Uterus (tissue), 3 donors: ENCODE measurements at regions not wholly inside any gene's neighbourhood (a gene's known extent, or its start where the extent isn't known, plus 50 kb on each side); places are given as distances from the start of the nearest gene placed in this dataset.

ENCODE experiments used
- DNase-seq, 2 donors: peaks; one replicate each; pipeline ENCODE4 v3.0.0-alpha.2; 2019 to 2020
- H3K27ac ChIP-seq, 2 donors: fragments of 200-600 bp; sonication (generic); 1 replicate in 1 of 2; 2 replicates in 1 of 2; pipeline ENCODE4 v1.5.1; 2016 to 2018
- H3K27me3 ChIP-seq, 2 donors: fragments of 200-600 bp; sonication (generic); one replicate each; pipeline ENCODE4 v1.5.1; 2018 to 2019; ENCODE audit warnings: control low read depth in 1 of 2
- H3K36me3 ChIP-seq, 2 donors: fragments of 200-600 bp; sonication (generic); one replicate each; pipeline ENCODE4 v1.5.1; 2019; ENCODE audit warnings: control low read depth in 1 of 2
- H3K4me1 ChIP-seq, 2 donors: fragments of 200-600 bp; sonication (generic); one replicate each; pipeline ENCODE4 v1.5.1; 2018 to 2019; ENCODE audit warnings: control low read depth in 1 of 2
- H3K4me3 ChIP-seq, 2 donors: fragments of 200-600 bp; sonication (generic); 1 replicate in 1 of 2; 2 replicates in 1 of 2; pipeline ENCODE4 v1.5.1; 2018 to 2019; ENCODE audit warnings: mild to moderate bottlenecking in 1 of 2
- H3K9me3 ChIP-seq, 2 donors: fragments of 200-600 bp; sonication (generic); one replicate each; pipeline ENCODE4 v1.5.1; 2019; ENCODE audit warnings: control low read depth in 1 of 2
- CTCF ChIP-seq, 4 experiments: fragments of 200-600 bp in 2 of 4; fragments of 450-650 bp in 2 of 4; sonication (generic) in 2 of 4; IDR thresholded peaks; one replicate each; pipeline ENCODE4 v1.5.1; 2016 to 2019; ENCODE audit warnings: antibody characterized with exemption in 4 of 4, mild to moderate bottlenecking in 2 of 4, moderate library complexity in 1 of 4
- POLR2A ChIP-seq, 2 donors: fragments of 450-650 bp; IDR thresholded peaks; one replicate each; pipeline ENCODE4 v1.6.1; 2016; ENCODE audit warnings: antibody characterized with exemption in 2 of 2, mild to moderate bottlenecking in 1 of 2, moderate library complexity in 1 of 2
- intact Hi-C: fragments of 100-400 bp; cut with DNase I; formaldehyde crosslinking; loops from one replicate; pipeline ENCODE4 v1.15.1; 2023; ENCODE audit warnings: low total_unique reads
- donor health status: DM: yes; HTN: yes; CAD: no.

- intact Hi-C loops: no loop called here
- Histone ChIP-seq H3K27ac (no peak overlapping the region), H3K36me3 (no peaks in the 10 kb centered on the region), H3K27me3 (no peaks in the 10 kb centered on the region), H3K4me1 (no peaks in the 10 kb centered on the region), H3K9me3 (no peaks in the 10 kb centered on the region), H3K4me3 (no peak overlapping the region)
- TF ChIP-seq CTCF (IDR thresholded peaks at IDR 0.05): no peak
- no peak for DNase-seq
Observed at GRCh38 chr11:81477277-81477676, 1256.4 kb downstream of the FAM181B start.

GRCh38 chr11:81476345-81476744 lies 1257.3 kb downstream of the FAM181B start:
- intact Hi-C loops: no loop called here
- Histone ChIP-seq H3K27ac (no peak overlapping the region), H3K27me3 (no peaks in the 10 kb centered on the region), H3K9me3 (no peaks in the 10 kb centered on the region), H3K4me1 (no peaks in the 10 kb centered on the region), H3K36me3 (no peaks in the 10 kb centered on the region), H3K4me3 (no peak overlapping the region)
- no peak for DNase-seq
- TF ChIP-seq CTCF (IDR thresholded peaks at IDR 0.05): no peak
- TF ChIP-seq POLR2A (IDR thresholded peaks at IDR 0.05): no peak

- DNase-seq: no peak
- intact Hi-C loops: no loop called here
- H3K4me1 ChIP-seq: no peaks in the 10 kb centered on the region
- no peak overlapping the region for H3K27ac ChIP-seq
- no peaks in the 10 kb centered on the region for H3K36me3 ChIP-seq
- TF ChIP-seq CTCF (IDR thresholded peaks at IDR 0.05) (no peak), POLR2A (IDR thresholded peaks at IDR 0.05) (no peak)
- H3K27me3 ChIP-seq: no peaks in the 10 kb centered on the region
- H3K4me3 ChIP-seq: no peak overlapping the region
- H3K9me3 ChIP-seq: no peaks in the 10 kb centered on the region
Observed at GRCh38 chr11:81472646-81473045, 1261.0 kb downstream of the FAM181B start.

- H3K4me1 ChIP-seq: no peaks in the 10 kb centered on the region
- no peaks in the 10 kb centered on the region for H3K9me3 ChIP-seq
- no peak for TF ChIP-seq POLR2A (IDR thresholded peaks at IDR 0.05)
- TF ChIP-seq CTCF (IDR thresholded peaks at IDR 0.05): no peak
- no peak overlapping the region for H3K4me3 ChIP-seq
- no peaks in the 10 kb centered on the region for H3K27me3 ChIP-seq
- DNase-seq: no peak
- intact Hi-C loops: no loop called here
- no peak overlapping the region for H3K27ac ChIP-seq
- no peaks in the 10 kb centered on the region for H3K36me3 ChIP-seq
Observed at GRCh38 chr11:81470446-81470845, 1263.2 kb downstream of the FAM181B start.

GRCh38 chr11:81459766-81460306 lies 1273.8 kb downstream of the FAM181B start:
- H3K27ac ChIP-seq: no peak overlapping the region
- no peak overlapping the region for H3K4me3 ChIP-seq
- H3K36me3 ChIP-seq: no peaks in the 10 kb centered on the region
- no peaks in the 10 kb centered on the region for H3K27me3 ChIP-seq
- H3K4me1 ChIP-seq: no peaks in the 10 kb centered on the region
- intact Hi-C loops: no loop called here
- TF ChIP-seq POLR2A (IDR thresholded peaks at IDR 0.05) (no peak), CTCF (IDR thresholded peaks at IDR 0.05) (no peak)
- H3K9me3 ChIP-seq: no peaks in the 10 kb centered on the region
- no peak for DNase-seq
